ENCODE measurements at regions not wholly inside any gene's neighbourhood (a gene's known extent, or its start where the extent isn't known, plus 50 kb on each side); places are given as distances from the start of the nearest gene placed in this dataset.

GRCh38 chr4:71235311-71236201 lies 103.3 kb upstream of the SLC4A4 start:
- Histone ChIP-seq H3K4me2 (ENCODE audit: low read length) (no peak overlapping the region), H4K20me1 (ENCODE audit: insufficient read depth, low read length) (no peaks in the 10 kb centered on the region), H3K4me1 (ENCODE audit: low read length) (peaks cover 4% of the 10 kb centered on the region), H3K9ac (ENCODE audit: low read length) (no peak overlapping the region), H3K36me3 (replicated peaks; ENCODE audit: low read depth, low read length) (no peaks in the 10 kb centered on the region), H3K9me3 (ENCODE audit: insufficient read depth, low read length) (no peaks in the 10 kb centered on the region), H3K27me3 (ENCODE audit: low read depth, low read length) (peaks cover 8% of the 10 kb centered on the region), H3K4me3 (ENCODE audit: low read length) (no peak overlapping the region), H2AFZ (ENCODE audit: low read depth, low read length) (no peak overlapping the region), H3K27ac (ENCODE audit: low read length) (no peak overlapping the region), H3K79me2 (ENCODE audit: low read length) (no peaks in the 10 kb centered on the region)
- TF ChIP-seq CTCF (IDR thresholded peaks at IDR 0.05; ENCODE audit: low read depth, low read length): no peak
- TF ChIP-seq EZH2phosphoT487 (IDR thresholded peaks at IDR 0.05; ENCODE audit: low read depth): no peak

GRCh38 chr4:71236226-71236625 lies 102.6 kb upstream of the SLC4A4 start:
- Histone ChIP-seq H3K27ac (ENCODE audit: low read length) (no peak overlapping the region), H3K36me3 (replicated peaks; ENCODE audit: low read depth, low read length) (no peaks in the 10 kb centered on the region), H3K27me3 (ENCODE audit: low read depth, low read length) (peaks cover 8% of the 10 kb centered on the region), H3K9me3 (ENCODE audit: insufficient read depth, low read length) (no peaks in the 10 kb centered on the region), H3K4me1 (ENCODE audit: low read length) (no peaks in the 10 kb centered on the region), H3K79me2 (ENCODE audit: low read length) (no peaks in the 10 kb centered on the region), H3K4me2 (ENCODE audit: low read length) (no peak overlapping the region), H4K20me1 (ENCODE audit: insufficient read depth, low read length) (no peaks in the 10 kb centered on the region), H3K4me3 (ENCODE audit: low read length) (no peak overlapping the region), H3K9ac (ENCODE audit: low read length) (no peak overlapping the region), H2AFZ (ENCODE audit: low read depth, low read length) (no peak overlapping the region)
- TF ChIP-seq CTCF (IDR thresholded peaks at IDR 0.05; ENCODE audit: low read depth, low read length): no peak
- no peak for TF ChIP-seq EZH2phosphoT487 (IDR thresholded peaks at IDR 0.05; ENCODE audit: low read depth)

- Histone ChIP-seq H3K4me1 (ENCODE audit: low read length) (no peaks in the 10 kb centered on the region), H3K9ac (ENCODE audit: low read length) (no peak overlapping the region), H4K20me1 (ENCODE audit: insufficient read depth, low read length) (no peaks in the 10 kb centered on the region), H3K4me2 (ENCODE audit: low read length) (no peak overlapping the region), H3K9me3 (ENCODE audit: insufficient read depth, low read length) (no peaks in the 10 kb centered on the region), H3K27ac (ENCODE audit: low read length) (no peak overlapping the region), H3K27me3 (ENCODE audit: low read depth, low read length) (peaks cover 8% of the 10 kb centered on the region; the same call in 1 of the 2 replicates), H2AFZ (ENCODE audit: low read depth, low read length) (no peak overlapping the region), H3K79me2 (ENCODE audit: low read length) (no peaks in the 10 kb centered on the region), H3K4me3 (ENCODE audit: low read length) (no peak overlapping the region), H3K36me3 (replicated peaks; ENCODE audit: low read depth, low read length) (no peaks in the 10 kb centered on the region)
- no peak for TF ChIP-seq EZH2phosphoT487 (IDR thresholded peaks at IDR 0.05; ENCODE audit: low read depth)
These were observed 101.2 kb upstream of the SLC4A4 start for GRCh38 chr4:71237641-71238040.

- H4K20me1 ChIP-seq (ENCODE audit: insufficient read depth, low read length): no peaks in the 10 kb centered on the region
- no peak for TF ChIP-seq CTCF (IDR thresholded peaks at IDR 0.05; ENCODE audit: low read depth, low read length)
- TF ChIP-seq EZH2phosphoT487 (IDR thresholded peaks at IDR 0.05; ENCODE audit: low read depth): no peak
These were observed 99.5 kb upstream of the SLC4A4 start for GRCh38 chr4:71239365-71239764.

More at GRCh38 chr4:71239365-71239764, 99.5 kb upstream of the SLC4A4 start:
- H3K27me3 ChIP-seq (ENCODE audit: low read depth, low read length): 0 out of 2 replicates have a peak, but pooled peaks cover 4% of the 10 kb centered on the region
- H3K9ac ChIP-seq (ENCODE audit: low read length): no peak overlapping the region
- H3K27ac ChIP-seq (ENCODE audit: low read length): no peak overlapping the region
- H3K36me3 ChIP-seq (replicated peaks; ENCODE audit: low read depth, low read length): no peaks in the 10 kb centered on the region
- H3K4me2 ChIP-seq (ENCODE audit: low read length): no peak overlapping the region
- no peaks in the 10 kb centered on the region for H3K9me3 ChIP-seq (ENCODE audit: insufficient read depth, low read length)
- H3K79me2 ChIP-seq (ENCODE audit: low read length): no peaks in the 10 kb centered on the region
- H3K4me3 ChIP-seq (ENCODE audit: low read length): no peak overlapping the region
- H3K4me1 ChIP-seq (ENCODE audit: low read length): no peaks in the 10 kb centered on the region
- H2AFZ ChIP-seq (ENCODE audit: low read depth, low read length): no peak overlapping the region

Measured in OCI-LY3 (cell line).